K562 (cell line): ENCODE measurements at regions not wholly inside any gene's neighbourhood (a gene's known extent, or its start where the extent isn't known, plus 50 kb on each side); places are given as distances from the start of the nearest gene placed in this dataset.

Source experiments
- ATAC-seq: fragments of 200-7000 bp; cut with Tn5 transposase; 3 replicates; pipeline ENCODE4 v1.9.1; 2020; ENCODE audit warnings: moderate library complexity
- BruUV-seq: library from RNA; stranded (reverse); fragments of 400-500 nt; replicated peaks from 2 replicates; lab custom pipeline; 2021; lab: Mats Ljungman, UMichigan
- CTCF ChIA-PET: fragments of 300-600 bp; formaldehyde crosslinking; extraction: SDS; loops from one replicate; lab custom pipeline; 2021; ENCODE audit warnings: low intra/inter-chr PET ratio; lab: Yijun Ruan, JAX
- POLR2A ChIA-PET: fragments of 300-600, 350-650 bp; sonication (Branson Sonifier 250); formaldehyde crosslinking; extraction: SDS; loops from one replicate; lab custom pipeline; 2021; ENCODE audit warnings: antibody characterized with exemption, inconsistent platforms; lab: Yijun Ruan, JAX
- DNase-seq, 4 experiments: peaks; one replicate each; pipeline versions ENCODE4 v3.0.0 to v3.0.0-alpha.2; 2011 to 2018; ENCODE audit warnings: low spot score in 3 of 4, mixed read lengths in 3 of 4; ENCODE audit errors: extremely low read depth in 1 of 4
- FAIRE-seq: peaks from 2 replicates; lab custom pipeline; 2011; peaks lifted over from hg19 to GRCh38; lab: Jason Lieb, UNC
- H2AFZ ChIP-seq: 2 replicates; pipeline ENCODE4 v1.6.0; 2011; ENCODE audit warnings: low read depth, low read length, control low read depth, inconsistent platforms
- H3K27ac ChIP-seq: fragments of 200-600 bp; 3 replicates; pipeline ENCODE4 v1.8.0; 2011; ENCODE audit warnings: low read depth, mild to moderate bottlenecking, control low read depth, inconsistent platforms, low read length, moderate library complexity, mixed read lengths; ENCODE audit errors: extremely low read depth
- H3K27me3 ChIP-seq, 2 experiments: fragments of 300-600 bp in 1 of 2; 2 replicates in 1 of 2; 3 replicates in 1 of 2; pipeline versions ENCODE4 v1.6.0 to v1.8.0; 2011; ENCODE audit warnings: inconsistent platforms in 2 of 2, low read length in 2 of 2, mild to moderate bottlenecking in 1 of 2, mixed read lengths in 1 of 2, moderate library complexity in 1 of 2; ENCODE audit not compliant: control insufficient read depth in 2 of 2, insufficient read depth in 2 of 2
- H3K36me3 ChIP-seq: fragments of 300-600 bp; 3 replicates; pipeline ENCODE4 v1.8.0; 2011; ENCODE audit warnings: mild to moderate bottlenecking, low read length, inconsistent platforms; ENCODE audit not compliant: control insufficient read depth, insufficient read depth
- H3K4me1 ChIP-seq, 2 experiments: fragments of 200-600 bp in 1 of 2; replicated peaks in 1 of 2; 2 replicates in 1 of 2; 3 replicates in 1 of 2; pipeline versions ENCODE4 v1.5.1 to v1.8.0; 2011; ENCODE audit warnings: inconsistent platforms in 2 of 2, low read length in 2 of 2, mild to moderate bottlenecking in 1 of 2, mixed read lengths in 1 of 2, moderate library complexity in 1 of 2; ENCODE audit not compliant: control insufficient read depth in 2 of 2, insufficient read depth in 2 of 2
- H3K4me2 ChIP-seq: 2 replicates; pipeline ENCODE4 v1.6.1; 2011; ENCODE audit warnings: low read length, control low read depth, inconsistent platforms, mixed read lengths; ENCODE audit not compliant: insufficient read depth
- H3K4me3 ChIP-seq: fragments of 200-600 bp; sonication (generic), shearing (Covaris generic); 2 replicates; pipeline ENCODE4 v1.5.1; 2016; ENCODE audit warnings: control low read depth, inconsistent platforms
- H3K79me2 ChIP-seq: fragments of 200-600 bp; 3 replicates; pipeline ENCODE4 v1.8.0; 2011; ENCODE audit warnings: low read length, inconsistent platforms; ENCODE audit not compliant: control insufficient read depth, insufficient read depth
- H3K9ac ChIP-seq, 2 experiments: 2 replicates each; pipeline versions ENCODE4 v1.6.0 to v1.6.1; 2011; ENCODE audit warnings: low read depth in 2 of 2, low read length in 2 of 2, control low read depth in 1 of 2, inconsistent platforms in 1 of 2, mild to moderate bottlenecking in 1 of 2, mixed read lengths in 1 of 2; ENCODE audit not compliant: insufficient read depth in 1 of 2
- H3K9me1 ChIP-seq: one replicate; pipeline ENCODE4 v1.6.0; 2011; ENCODE audit warnings: inconsistent platforms, mild to moderate bottlenecking, low read length, moderate library complexity; ENCODE audit not compliant: control insufficient read depth, insufficient read depth
- H3K9me3 ChIP-seq: replicated peaks from 2 replicates; pipeline ENCODE4 v1.5.1; 2011; ENCODE audit warnings: low read depth, low read length, inconsistent platforms; ENCODE audit not compliant: control insufficient read depth, insufficient read depth
- H4K20me1 ChIP-seq: replicated peaks from 2 replicates; pipeline ENCODE4 v1.6.1; 2011; ENCODE audit warnings: low read length, inconsistent platforms, mixed read lengths; ENCODE audit not compliant: control insufficient read depth, insufficient read depth
- ATF3 ChIP-seq, 2 experiments: fragments of 450-650 bp in 1 of 2; sonication (generic) in 1 of 2; formaldehyde crosslinking in 1 of 2; IDR thresholded peaks in 1 of 2; conservative IDR thresholded peaks in 1 of 2; 2 replicates each; pipeline versions ENCODE4 v1.6.1 to v1.8.1; 2016 to 2023; ENCODE audit warnings: mild to moderate bottlenecking in 2 of 2, moderate library complexity in 2 of 2, inconsistent platforms in 1 of 2, missing genetic modification reagents in 1 of 2
- C11orf30 ChIP-seq: fragments of 450-650 bp; IDR thresholded peaks from 2 replicates; pipeline ENCODE4 v1.6.1; 2016; ENCODE audit warnings: low read depth, mild to moderate bottlenecking
- CBX5 ChIP-seq: IDR thresholded peaks from 2 replicates; pipeline ENCODE4 v1.6.1; 2014; ENCODE audit warnings: low read depth, borderline replicate concordance
- CEBPG ChIP-seq, 3 experiments: fragments of 200-800 bp in 1 of 3; sonication (Bioruptor generic) in 1 of 3; sonication (generic) in 1 of 3; formaldehyde crosslinking in 1 of 3; IDR thresholded peaks in 2 of 3; conservative IDR thresholded peaks in 1 of 3; 2 replicates each; pipeline versions ENCODE4 v1.6.1 to v1.8.0; 2016 to 2022; ENCODE audit warnings: missing compliant biosample characterization in 2 of 3, missing genetic modification characterization in 2 of 3, mild to moderate bottlenecking in 1 of 3, missing genetic modification reagents in 1 of 3
- EHMT2 ChIP-seq: fragments of 450-650 bp; IDR thresholded peaks from 2 replicates; pipeline ENCODE4 v1.6.1; 2018; ENCODE audit warnings: antibody characterized with exemption
- FOXA3 ChIP-seq, 2 experiments: fragments of 450-650 bp in 1 of 2; sonication (generic) in 1 of 2; formaldehyde crosslinking; IDR thresholded peaks in 1 of 2; conservative IDR thresholded peaks in 1 of 2; 2 replicates each; pipeline versions ENCODE4 v1.4.0 to v1.8.0; 2020 to 2022; ENCODE audit warnings: mild to moderate bottlenecking in 2 of 2, missing genetic modification reagents in 1 of 2
- MAFG ChIP-seq: fragments of 450-650 bp; conservative IDR thresholded peaks from 2 replicates; pipeline ENCODE4 v1.6.1; 2016; ENCODE audit warnings: missing genetic modification characterization, missing compliant biosample characterization
- MAX ChIP-seq: sonication (generic); formaldehyde crosslinking; IDR thresholded peaks from 2 replicates; pipeline ENCODE4 v1.9.0; 2022; ENCODE audit warnings: mild to moderate bottlenecking, missing genetic modification reagents
- MIER1 ChIP-seq: fragments of 450-650 bp; IDR thresholded peaks from 2 replicates; pipeline ENCODE4 v1.6.1; 2016; ENCODE audit warnings: antibody characterized with exemption, mild to moderate bottlenecking, low read depth
- MTA3 ChIP-seq: fragments of 450-650 bp; formaldehyde crosslinking; IDR thresholded peaks from 2 replicates; pipeline ENCODE4 v1.6.1; 2017; ENCODE audit warnings: mild to moderate bottlenecking, borderline replicate concordance
- PRMT5 ChIP-seq: sonication (generic); formaldehyde crosslinking; IDR thresholded peaks from 2 replicates; pipeline ENCODE4 v1.5.0; 2020; ENCODE audit warnings: missing genetic modification reagents
- SRSF3 ChIP-seq: fragments of 200-400 bp; formaldehyde crosslinking; IDR thresholded peaks from 2 replicates; pipeline ENCODE4 v1.6.1; 2016; ENCODE audit warnings: mild to moderate bottlenecking, low read length, moderate library complexity; ENCODE audit not compliant: insufficient read depth
- ZNF232 ChIP-seq: sonication (generic); formaldehyde crosslinking; IDR thresholded peaks from 2 replicates; pipeline ENCODE4 v1.8.0; 2022; ENCODE audit warnings: mild to moderate bottlenecking, missing genetic modification reagents
- ZNF668 ChIP-seq: fragments of 250-450 bp; sonication (Bioruptor Pico); IDR thresholded peaks from 2 replicates; pipeline ENCODE4 v1.8.0; 2022; ENCODE audit warnings: mild to moderate bottlenecking, inconsistent platforms
- WGBS: fragments of 100-300 bp; shearing (Covaris generic); methylation state at CpG from one replicate; pipeline ENCODE4 v1.1.6; 2016; ENCODE audit warnings: low coverage, mixed read lengths; ENCODE audit not compliant: insufficient coverage; ENCODE audit errors: missing lambda C conversion rate; 5-methylcytosine and 5-hydroxymethylcytosine counted together
- in situ Hi-C: fragments of 300-500 bp; cut with MboI; formaldehyde crosslinking; loops from 4 replicates; pipeline ENCODE4 v1.15.0; 2018; ENCODE audit warnings: inconsistent platforms, mixed read lengths
- intact Hi-C: fragments of 100-400 bp; cut with micrococcal nuclease; formaldehyde crosslinking; loops from 2 replicates; pipeline ENCODE4 v1.14.2; 2022

DNA sequence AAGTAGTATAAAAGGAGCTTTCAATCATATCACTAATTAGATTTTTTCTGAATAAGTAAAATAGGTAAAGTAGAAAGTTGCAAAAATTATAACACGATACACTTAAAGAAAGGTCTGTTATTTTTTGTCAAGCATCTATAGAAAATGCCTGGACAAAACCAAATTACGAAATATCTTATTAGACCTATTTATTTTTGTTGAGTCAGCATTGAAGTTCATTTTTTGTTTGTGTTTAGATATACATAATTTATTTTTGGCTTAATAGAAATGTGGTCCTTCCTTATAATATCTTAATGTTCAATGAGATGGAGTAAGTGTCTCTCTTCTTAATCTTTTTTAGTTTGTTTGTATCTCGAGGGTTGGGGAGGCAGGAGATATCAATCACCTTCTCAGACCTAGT, 214.8 kb upstream of the GRIA1 start (continued):
- TF ChIP-seq ATF3 (IDR thresholded peaks at IDR 0.05) (no peak), ATF3 (CRISPR knock-in tag; conservative IDR thresholded peaks at IDR 0.05) (no peak), MAFG (peak; percentile 72)

DNA sequence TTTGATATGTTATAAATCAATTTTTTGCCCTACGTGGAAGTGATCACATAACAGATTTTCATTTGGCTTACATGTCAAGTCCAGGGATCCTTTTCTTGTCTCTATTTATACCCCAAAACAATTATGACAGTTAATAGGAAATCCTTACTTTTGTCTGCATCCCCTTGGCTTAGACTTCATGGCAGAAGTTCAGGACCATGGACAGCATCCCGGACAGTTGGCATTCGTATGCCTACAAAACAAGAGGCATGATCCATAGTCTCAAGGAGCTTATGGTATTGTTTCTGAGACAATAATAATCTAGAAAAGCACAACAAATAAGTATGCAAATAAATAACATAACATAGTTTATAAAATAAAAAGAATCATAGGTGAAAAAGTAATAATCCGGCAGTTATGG, 214.3 kb upstream of the GRIA1 start:
- WGBS = 2% methylated on average over 4 of the region's 4 CpGs
- POLR2A ChIA-PET = no interaction called here
- no peaks in the 10 kb centered on the region for H4K20me1 ChIP-seq
- intact Hi-C loops (no loop called here), in situ Hi-C loops (no loop called here)
- H3K27ac ChIP-seq = no peak overlapping the region
- BruUV-seq = no TSS peak
- H3K79me2 ChIP-seq = no peaks in the 10 kb centered on the region
- H3K4me1 ChIP-seq = no peaks in the 10 kb centered on the region
- H3K9me1 ChIP-seq = no peaks in the 10 kb centered on the region
- ATAC-seq (no peak), FAIRE-seq (no peak), DNase-seq (peak; percentile 10 to 35 (median 20))
- H2AFZ ChIP-seq = no peak overlapping the region
- H3K36me3 ChIP-seq = no peaks in the 10 kb centered on the region
- H3K27me3 ChIP-seq = no peaks in the 10 kb centered on the region
- H3K9me3 ChIP-seq = no peaks in the 10 kb centered on the region
- H3K4me3 ChIP-seq = no peak overlapping the region
- H3K9ac ChIP-seq = no peak overlapping the region
- CTCF ChIA-PET = no interaction called here
- no peak overlapping the region for H3K4me2 ChIP-seq
- TF ChIP-seq C11orf30 = no peak
- TF ChIP-seq CEBPG (CRISPR knock-in tag; IDR thresholded peaks at IDR 0.05) = no peak
- TF ChIP-seq CEBPG (tag; conservative IDR thresholded peaks at IDR 0.05 in 1 of 2, IDR thresholded peaks at IDR 0.05 in 1 of 2) = no peak
- TF ChIP-seq CBX5 = no peak
- no peak for TF ChIP-seq FOXA3 (CRISPR knock-in tag; conservative IDR thresholded peaks at IDR 0.05 in 1 of 2, IDR thresholded peaks at IDR 0.05 in 1 of 2)
- TF ChIP-seq MAX = no peak
- TF ChIP-seq ZNF232 (CRISPR knock-in tag) = no peak
- no peak for TF ChIP-seq PRMT5 (CRISPR knock-in tag)
- TF ChIP-seq SRSF3 = no peak
- peak; percentile 82 for TF ChIP-seq MIER1
- TF ChIP-seq MTA3 = no peak
- no peak for TF ChIP-seq ZNF668
- TF ChIP-seq EHMT2 = peak; percentile 89
